Activated naive CD8-positive, alpha-beta T cell treated with anti-CD3 and anti-CD28 coated beads, Interleukin-2, amount 50 U/mL, for 24 hours (primary cell): ENCODE measurements at regions not wholly inside any gene's neighbourhood (a gene's known extent, or its start where the extent isn't known, plus 50 kb on each side); places are given as distances from the start of the nearest gene placed in this dataset.
A peak's percentile ranks its signal among the peaks of the same experiment; 100 is the strongest.
"Not testable (repeated sequence)": the region's sequence is repeated elsewhere in the genome, so short reads cannot be mapped to it uniquely, and the experiment has no call there.

Experiments
- ATAC-seq: fragments of 150-1000 bp; cut with Tn5 transposase; one replicate; pipeline ENCODE4 v1.10.0; 2021
- DNase-seq: peaks from one replicate; pipeline ENCODE4 v3.0.0; 2021
- H3K27ac Mint-ChIP-seq: one replicate; pipeline ENCODE4 v1.8.0; 2021; ENCODE audit warnings: mild to moderate bottlenecking, mixed read lengths
- H3K27me3 Mint-ChIP-seq: one replicate; pipeline ENCODE4 v1.8.0; 2021; ENCODE audit warnings: mixed read lengths
- H3K36me3 Mint-ChIP-seq: one replicate; pipeline ENCODE4 v1.8.0; 2021; ENCODE audit warnings: low read depth, mixed read lengths
- H3K4me1 Mint-ChIP-seq: one replicate; pipeline ENCODE4 v1.8.0; 2021; ENCODE audit warnings: mixed read lengths
- H3K4me3 Mint-ChIP-seq: one replicate; pipeline ENCODE4 v1.8.0; 2021; ENCODE audit warnings: mild to moderate bottlenecking, moderate library complexity, mixed read lengths
- H3K9me3 Mint-ChIP-seq: one replicate; pipeline ENCODE4 v1.8.0; 2021; ENCODE audit warnings: mixed read lengths

DNA sequence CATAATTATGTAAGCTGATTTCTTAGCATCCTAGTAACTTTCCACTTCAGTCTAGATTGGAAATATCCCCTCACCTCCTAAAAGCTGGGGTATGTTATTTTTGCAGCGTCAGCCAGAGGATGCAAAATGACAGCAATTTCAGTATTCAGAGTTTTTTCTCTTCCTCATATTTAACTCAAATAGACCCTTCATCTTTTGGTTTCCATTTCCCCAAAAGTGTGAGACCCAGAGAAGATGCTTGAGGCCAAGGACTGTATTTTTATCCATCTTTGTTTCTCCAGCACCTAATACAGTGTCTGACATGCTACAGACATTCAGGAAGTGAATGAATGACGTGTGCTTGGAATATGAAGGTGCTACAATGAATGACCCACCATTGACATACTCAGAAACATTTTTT, 75.5 kb upstream of the RANBP3L start:
- H3K36me3 Mint-ChIP-seq = no peaks in the 10 kb centered on the region
- H3K9me3 Mint-ChIP-seq = no peaks in the 10 kb centered on the region
- H3K27ac Mint-ChIP-seq = no peak overlapping the region
- ATAC-seq (no peak), DNase-seq (no peak)
- no peaks in the 10 kb centered on the region for H3K4me1 Mint-ChIP-seq
- H3K27me3 Mint-ChIP-seq = no peaks in the 10 kb centered on the region
- H3K4me3 Mint-ChIP-seq = no peak overlapping the region

DNA sequence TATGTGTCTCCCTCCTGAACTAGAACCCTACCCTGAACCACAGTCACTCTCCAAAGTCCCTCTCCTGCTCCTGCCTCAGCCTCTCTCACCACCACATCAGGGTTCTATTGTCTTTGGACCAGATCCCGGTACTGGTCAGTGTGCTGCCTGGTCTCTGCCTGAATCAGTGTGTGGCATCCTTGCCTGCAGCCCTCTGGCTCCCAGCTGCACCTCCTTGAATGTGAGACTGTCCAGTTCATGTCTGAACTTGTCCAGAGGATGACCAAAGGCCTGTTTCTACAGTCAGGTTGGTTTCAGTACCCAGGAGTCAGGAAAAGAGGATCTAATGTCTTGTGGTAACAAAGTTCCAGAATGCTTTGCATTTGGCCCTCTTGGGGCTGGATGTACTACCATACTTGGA, 76.8 kb upstream of the RANBP3L start:
- DNase-seq = no peak
- no peaks in the 10 kb centered on the region for H3K36me3 Mint-ChIP-seq
- H3K27me3 Mint-ChIP-seq = no peaks in the 10 kb centered on the region

DNA sequence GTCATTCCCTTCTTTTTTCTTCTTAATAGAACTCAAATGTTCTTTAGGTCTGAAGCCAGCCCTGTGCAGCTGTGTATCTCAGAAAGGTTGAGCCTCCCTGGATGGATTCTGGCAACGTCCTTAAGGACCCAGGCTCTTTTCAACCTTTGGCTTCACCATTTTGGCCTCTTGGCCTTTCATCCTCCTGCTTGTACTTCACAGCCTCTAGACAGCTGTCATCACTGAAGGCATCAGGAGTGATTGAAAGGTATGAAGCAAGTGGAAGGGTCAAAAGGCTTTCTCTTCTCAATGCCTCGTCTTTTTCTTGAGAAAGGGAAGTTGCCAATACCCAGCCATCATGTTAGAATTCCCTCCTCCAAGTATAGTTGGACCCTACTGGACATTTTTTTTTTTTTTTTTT, 81.2 kb upstream of the RANBP3L start:
- Mint-ChIP-seq H3K27ac (no peak overlapping the region), H3K27me3 (peaks cover 6% of the 10 kb centered on the region), H3K4me1 (no peaks in the 10 kb centered on the region), H3K9me3 (no peaks in the 10 kb centered on the region), H3K4me3 (no peak overlapping the region), H3K36me3 (no peaks in the 10 kb centered on the region)
- ATAC-seq (no peak), DNase-seq (no peak)

More for the DNA sequence above, 76.8 kb upstream of the RANBP3L start:
- no peak overlapping the region for H3K4me3 Mint-ChIP-seq
- H3K9me3 Mint-ChIP-seq = no peaks in the 10 kb centered on the region
- no peaks in the 10 kb centered on the region for H3K4me1 Mint-ChIP-seq
- no peak for ATAC-seq
- no peak overlapping the region for H3K27ac Mint-ChIP-seq

DNA sequence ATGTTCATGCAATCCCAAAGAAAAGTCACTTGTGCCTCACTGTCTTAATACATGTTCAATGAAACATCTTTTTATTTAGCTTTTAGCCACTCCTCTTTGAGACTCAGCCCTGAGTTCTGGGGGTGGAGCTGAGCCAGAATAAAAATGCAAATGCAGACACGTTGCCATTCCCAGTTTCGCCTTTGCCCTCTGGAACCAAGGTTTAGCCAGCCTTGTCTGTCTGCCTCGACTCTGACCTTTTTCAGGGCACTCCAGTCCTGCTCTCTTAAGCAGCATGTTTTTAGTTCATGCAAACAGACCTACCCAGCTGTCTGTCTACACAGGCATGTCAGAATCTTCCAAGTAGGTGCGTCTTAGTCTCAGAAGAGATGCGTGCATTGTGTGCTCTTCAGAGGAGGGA, 82.2 kb upstream of the RANBP3L start:
- H3K4me3 Mint-ChIP-seq = no peak overlapping the region
- no peaks in the 10 kb centered on the region for H3K9me3 Mint-ChIP-seq
- ATAC-seq (no peak), DNase-seq (no peak)
- H3K36me3 Mint-ChIP-seq = no peaks in the 10 kb centered on the region
- H3K4me1 Mint-ChIP-seq = no peaks in the 10 kb centered on the region
- H3K27me3 Mint-ChIP-seq = peaks cover 6% of the 10 kb centered on the region
- no peak overlapping the region for H3K27ac Mint-ChIP-seq

DNA sequence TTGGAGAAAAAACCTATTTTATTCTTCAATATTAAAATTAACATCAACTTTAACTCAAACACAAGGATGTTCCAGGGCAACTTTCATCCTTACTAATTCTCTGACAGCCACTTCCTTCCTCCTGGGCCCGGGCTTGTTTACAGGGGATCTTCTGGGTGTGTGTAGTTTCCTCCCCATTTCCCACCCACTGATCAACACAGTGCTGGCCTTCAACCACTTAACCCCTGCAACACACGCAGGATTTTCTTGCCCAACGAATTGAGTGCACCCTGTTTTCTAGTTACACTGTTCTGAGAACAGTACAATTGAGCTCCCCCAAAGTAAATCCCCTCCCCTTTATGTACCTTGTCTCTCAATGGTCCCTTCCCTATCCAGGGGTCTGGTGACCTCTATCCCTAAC, 83.1 kb upstream of the RANBP3L start:
- no peaks in the 10 kb centered on the region for H3K4me1 Mint-ChIP-seq
- peaks cover 6% of the 10 kb centered on the region for H3K27me3 Mint-ChIP-seq
- DNase-seq (no peak), ATAC-seq (no peak)
- no peaks in the 10 kb centered on the region for H3K9me3 Mint-ChIP-seq
- H3K36me3 Mint-ChIP-seq = no peaks in the 10 kb centered on the region
- H3K4me3 Mint-ChIP-seq = no peak overlapping the region
- H3K27ac Mint-ChIP-seq = no peak overlapping the region

DNA sequence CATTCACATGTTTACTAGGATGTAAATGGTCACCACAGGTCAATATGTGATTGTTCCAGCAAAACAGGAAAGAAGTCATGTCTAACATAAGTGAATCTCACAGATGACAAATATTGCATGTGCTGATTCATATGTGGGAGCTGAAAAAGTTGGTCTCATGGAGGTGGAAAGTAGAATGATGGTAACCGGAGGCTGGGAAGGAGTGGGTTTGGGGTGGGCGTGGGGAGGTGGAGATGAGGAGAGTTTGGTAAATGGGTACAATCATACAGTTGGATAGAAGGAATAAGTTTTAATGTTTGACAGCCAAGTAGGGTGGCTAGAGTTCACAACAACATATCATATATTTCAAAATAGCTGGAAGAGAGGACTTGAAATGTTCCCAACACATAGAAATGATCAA, 83.8 kb upstream of the RANBP3L start:
- no peaks in the 10 kb centered on the region for H3K36me3 Mint-ChIP-seq
- no peak for ATAC-seq

DNA sequence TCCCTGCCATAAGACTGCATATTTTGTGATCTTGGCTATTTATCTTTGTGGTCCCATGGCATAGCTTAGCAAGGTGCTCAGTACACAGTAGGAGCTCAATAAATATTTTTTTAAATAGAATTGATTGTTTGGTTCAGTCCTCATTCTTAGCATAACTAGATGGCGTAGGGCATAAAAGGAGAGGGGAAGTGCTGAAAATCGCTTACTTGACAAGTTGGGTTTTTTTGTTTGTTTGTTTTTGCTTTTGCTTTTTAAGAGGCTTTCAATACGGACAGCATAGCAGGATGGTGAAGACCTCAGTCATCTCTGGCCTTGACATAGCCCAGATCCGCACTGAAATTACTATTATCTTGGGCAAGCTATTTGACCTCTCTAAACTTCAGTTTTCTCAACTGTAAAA, 86.6 kb upstream of the RANBP3L start:
- Mint-ChIP-seq H3K4me1 (no peaks in the 10 kb centered on the region), H3K36me3 (no peaks in the 10 kb centered on the region), H3K9me3 (no peaks in the 10 kb centered on the region), H3K27me3 (peaks cover 14% of the 10 kb centered on the region), H3K27ac (no peak overlapping the region), H3K4me3 (no peak overlapping the region)
- ATAC-seq (no peak), DNase-seq (no peak)

More for the DNA sequence above, 83.8 kb upstream of the RANBP3L start:
- H3K27ac Mint-ChIP-seq = no peak overlapping the region
- DNase-seq = no peak
- H3K9me3 Mint-ChIP-seq = no peaks in the 10 kb centered on the region
- no peak overlapping the region for H3K4me3 Mint-ChIP-seq
- H3K27me3 Mint-ChIP-seq = peaks cover 10% of the 10 kb centered on the region
- H3K4me1 Mint-ChIP-seq = no peaks in the 10 kb centered on the region

DNA sequence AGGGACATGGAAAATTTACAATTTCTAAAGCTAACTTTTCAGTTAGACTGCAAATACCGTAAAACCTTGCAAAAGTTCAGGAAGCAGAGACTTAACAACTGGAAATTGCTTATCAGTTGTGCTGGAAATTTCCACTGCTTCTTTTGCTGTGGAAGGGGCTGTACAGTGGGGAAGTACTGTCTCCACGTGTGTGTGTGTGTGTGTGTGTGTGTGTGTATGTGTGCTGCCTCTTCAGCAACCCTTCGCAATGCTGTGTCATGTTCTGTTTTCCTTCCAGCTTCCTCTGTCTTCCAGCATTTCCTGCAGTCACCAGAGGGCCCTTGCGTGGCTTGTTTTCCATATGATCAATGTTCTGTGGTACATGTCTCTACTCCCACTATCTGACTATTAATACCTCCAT, 87.5 kb upstream of the RANBP3L start:
- peaks cover 11% of the 10 kb centered on the region for H3K27me3 Mint-ChIP-seq
- no peaks in the 10 kb centered on the region for H3K9me3 Mint-ChIP-seq
- no peak overlapping the region for H3K4me3 Mint-ChIP-seq
- H3K27ac Mint-ChIP-seq = no peak overlapping the region
- no peaks in the 10 kb centered on the region for H3K36me3 Mint-ChIP-seq
- peaks cover 3% of the 10 kb centered on the region for H3K4me1 Mint-ChIP-seq
- DNase-seq (no peak), ATAC-seq (no peak)

DNA sequence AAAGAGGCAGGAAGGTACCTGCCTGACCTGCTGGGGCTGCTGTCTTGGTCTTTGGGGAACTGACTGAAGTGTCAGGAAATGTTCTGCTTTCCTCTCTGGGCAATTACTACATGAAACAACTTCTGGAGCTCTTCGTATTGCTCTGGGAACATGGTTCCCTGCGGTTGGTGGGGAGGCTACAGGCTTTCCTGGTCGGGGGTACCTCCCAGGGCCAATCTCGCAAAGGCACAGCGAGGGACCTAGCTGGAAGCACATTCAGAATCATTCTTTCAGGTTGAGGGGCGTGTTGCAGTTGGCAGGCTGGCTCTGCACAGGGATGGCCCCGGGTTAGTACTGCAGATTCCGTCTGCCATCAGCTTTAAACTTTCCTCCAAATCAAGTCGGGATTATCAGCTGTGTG, 88.9 kb upstream of the RANBP3L start:
- peaks cover 7% of the 10 kb centered on the region for H3K27me3 Mint-ChIP-seq

DNA sequence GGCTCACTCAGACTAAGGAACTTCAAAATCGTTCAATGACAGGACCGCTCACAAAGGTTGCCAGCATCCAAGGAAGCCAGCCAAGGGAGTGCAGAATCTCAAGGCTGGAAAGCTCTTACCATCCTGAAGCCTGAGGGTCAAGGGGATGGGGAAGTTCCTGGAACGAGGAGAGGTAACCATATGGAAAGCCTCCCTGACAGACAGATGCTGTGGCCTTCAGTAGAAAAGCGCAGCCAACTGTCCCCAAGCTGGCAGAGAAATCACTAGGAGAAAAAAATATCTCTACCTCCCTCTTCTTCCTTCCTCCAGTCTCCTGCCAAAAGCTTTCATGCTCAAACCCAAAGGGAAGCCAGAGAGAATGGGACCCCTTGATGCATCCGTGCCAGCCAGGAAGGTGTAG, 90.5 kb upstream of the RANBP3L start:
- peaks cover 3% of the 10 kb centered on the region for H3K4me1 Mint-ChIP-seq
- H3K36me3 Mint-ChIP-seq = no peaks in the 10 kb centered on the region
- no peaks in the 10 kb centered on the region for H3K9me3 Mint-ChIP-seq
- peaks cover 7% of the 10 kb centered on the region for H3K27me3 Mint-ChIP-seq
- ATAC-seq = no peak
- no peak for DNase-seq
- no peak overlapping the region for H3K4me3 Mint-ChIP-seq
- H3K27ac Mint-ChIP-seq = no peak overlapping the region

More for the DNA sequence above, 88.9 kb upstream of the RANBP3L start:
- Mint-ChIP-seq H3K27ac (no peak overlapping the region), H3K4me3 (no peak overlapping the region), H3K36me3 (no peaks in the 10 kb centered on the region), H3K9me3 (no peaks in the 10 kb centered on the region), H3K4me1 (peaks cover 3% of the 10 kb centered on the region)
- ATAC-seq (no peak), DNase-seq (no peak)

DNA sequence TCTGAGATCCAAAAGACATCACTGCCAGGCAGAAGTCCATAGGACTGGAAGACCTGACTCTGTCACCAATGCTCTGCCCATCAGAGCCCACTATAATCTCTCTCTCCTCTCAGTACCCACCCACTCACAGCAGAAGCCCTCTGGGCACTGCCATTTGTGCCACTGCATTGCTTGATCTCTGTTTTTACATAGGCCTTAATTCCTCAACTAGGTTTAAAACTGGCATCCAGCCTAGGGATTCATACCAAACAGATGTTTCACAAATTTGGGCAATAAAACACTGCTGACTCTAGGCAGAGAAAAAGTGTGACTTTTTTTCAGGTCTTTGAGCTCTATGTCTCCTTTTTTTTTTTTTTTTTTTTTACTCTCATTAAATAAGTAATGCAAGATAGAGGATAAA, 91.1 kb upstream of the RANBP3L start:
- Mint-ChIP-seq H3K4me3 (no peak overlapping the region), H3K27me3 (peaks cover 7% of the 10 kb centered on the region), H3K9me3 (no peaks in the 10 kb centered on the region), H3K4me1 (peaks cover 3% of the 10 kb centered on the region), H3K27ac (no peak overlapping the region), H3K36me3 (no peaks in the 10 kb centered on the region)
- no peak for ATAC-seq
- no peak for DNase-seq

DNA sequence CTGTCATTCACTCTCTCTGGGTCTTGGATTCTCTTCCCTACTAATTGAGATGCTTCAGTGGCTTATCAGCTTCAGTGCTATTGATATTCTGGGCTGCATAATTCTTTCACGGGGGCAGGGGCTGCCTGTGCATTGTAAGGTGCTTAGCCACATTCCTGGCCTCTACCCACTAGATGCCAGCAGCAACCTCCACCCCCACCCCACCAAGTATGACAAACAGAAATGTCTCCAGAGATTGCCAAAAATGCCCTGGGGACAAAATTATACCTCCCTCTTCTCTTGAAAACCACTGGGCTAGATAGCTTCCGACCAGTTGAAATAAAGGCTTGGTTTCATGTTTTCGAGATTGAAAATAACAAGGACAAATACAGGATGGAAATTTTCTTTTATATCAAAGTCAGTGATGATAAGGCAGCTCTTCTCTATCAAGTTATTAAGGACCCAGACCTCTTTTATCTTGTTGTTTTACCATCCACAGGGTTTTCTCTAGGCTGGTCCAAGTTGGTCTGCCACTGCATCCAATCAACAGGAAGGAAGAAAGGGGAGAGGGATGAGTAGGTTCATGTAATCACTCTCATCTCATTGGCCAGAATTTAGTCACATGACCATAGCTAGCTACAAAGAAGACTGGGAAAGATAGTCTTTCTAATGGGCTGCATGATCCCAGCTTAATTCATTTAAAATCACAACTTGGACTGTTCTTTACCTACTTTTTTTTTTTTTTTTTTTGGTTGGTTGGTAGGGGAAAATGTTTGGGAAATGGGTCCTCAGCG, 92.1 kb upstream of the RANBP3L start:
- H3K4me3 Mint-ChIP-seq = no peak overlapping the region
- H3K27me3 Mint-ChIP-seq = peaks cover 7% of the 10 kb centered on the region
- DNase-seq (no peak), ATAC-seq (no peak)
- peaks cover 3% of the 10 kb centered on the region for H3K4me1 Mint-ChIP-seq
- no peaks in the 10 kb centered on the region for H3K9me3 Mint-ChIP-seq
- no peaks in the 10 kb centered on the region for H3K36me3 Mint-ChIP-seq
- H3K27ac Mint-ChIP-seq = no peak overlapping the region

DNA sequence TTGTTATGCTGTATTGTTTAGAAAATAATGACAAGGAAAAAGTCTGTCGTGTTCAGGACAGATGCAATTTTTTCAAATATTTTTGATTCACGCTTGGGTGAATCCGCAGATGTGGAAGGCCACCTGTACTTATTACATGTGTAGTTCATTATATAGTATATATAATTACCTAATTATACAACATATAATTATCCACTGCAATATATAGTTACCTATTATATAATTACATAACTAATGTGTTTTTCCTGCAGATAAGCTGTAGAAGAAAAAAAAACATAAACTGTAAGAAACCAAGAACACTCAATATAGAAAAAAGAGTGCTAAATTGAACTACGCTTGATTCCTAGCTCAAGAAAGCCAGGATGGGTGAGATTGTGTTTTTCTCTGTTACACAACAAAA, 93.6 kb upstream of the RANBP3L start:
- Mint-ChIP-seq H3K9me3 (no peaks in the 10 kb centered on the region), H3K4me3 (no peak overlapping the region), H3K27ac (no peak overlapping the region), H3K4me1 (peaks cover 3% of the 10 kb centered on the region), H3K36me3 (no peaks in the 10 kb centered on the region), H3K27me3 (peaks cover 6% of the 10 kb centered on the region)
- ATAC-seq = no peak
- DNase-seq = no peak

DNA sequence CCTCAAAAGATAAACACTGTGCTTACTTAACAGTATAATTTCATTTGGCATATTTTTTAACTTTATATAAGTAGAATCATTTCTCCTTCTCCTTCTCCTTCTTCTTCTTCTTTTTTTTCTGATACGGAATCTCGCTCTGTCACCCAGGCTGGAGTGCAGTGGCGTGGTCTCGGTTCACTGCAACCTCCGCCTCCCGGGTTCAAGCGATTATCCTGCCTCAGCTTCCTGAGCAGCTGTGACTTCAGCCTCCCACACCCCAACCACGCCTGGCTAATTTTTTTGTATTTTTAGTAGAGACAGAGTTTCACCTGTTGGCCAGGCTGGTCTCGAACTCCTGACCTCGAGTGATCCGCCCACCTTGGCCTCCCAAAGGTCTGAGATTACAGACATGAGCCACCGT, 94.2 kb upstream of the RANBP3L start:
- not testable (repeated sequence) for H3K4me1 Mint-ChIP-seq, H3K9me3 Mint-ChIP-seq, H3K27me3 Mint-ChIP-seq, DNase-seq, H3K36me3 Mint-ChIP-seq, H3K27ac Mint-ChIP-seq, ATAC-seq
- H3K4me3 Mint-ChIP-seq = peak overlapping the region; percentile 34

DNA sequence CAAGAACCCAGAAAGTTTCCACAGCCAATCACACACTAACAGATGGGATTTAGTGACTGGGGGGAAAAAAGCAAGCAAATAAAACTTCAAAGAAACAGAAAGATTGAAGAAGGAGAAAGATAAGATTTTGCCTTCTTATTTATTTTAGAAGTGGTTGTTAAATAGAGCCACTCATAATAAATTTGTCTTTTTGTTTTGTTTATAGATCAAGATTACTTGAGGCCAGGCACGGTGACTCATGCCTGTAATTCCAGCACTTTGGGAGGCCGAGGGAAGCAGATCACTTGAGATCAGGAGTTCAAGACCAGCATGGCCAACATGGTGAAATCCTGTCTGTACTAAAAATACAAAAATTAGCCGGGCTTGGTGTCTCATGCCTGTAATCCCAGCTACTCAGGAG, 94.9 kb upstream of the RANBP3L start:
- H3K4me3 Mint-ChIP-seq = no peak overlapping the region
- H3K4me1 Mint-ChIP-seq = peaks cover 3% of the 10 kb centered on the region
- H3K36me3 Mint-ChIP-seq = no peaks in the 10 kb centered on the region
- H3K9me3 Mint-ChIP-seq = no peaks in the 10 kb centered on the region
- no peak overlapping the region for H3K27ac Mint-ChIP-seq
- no peak for ATAC-seq
- H3K27me3 Mint-ChIP-seq = no peaks in the 10 kb centered on the region
- no peak for DNase-seq
